ENCODE measurements at regions not wholly inside any gene's neighbourhood (a gene's known extent, or its start where the extent isn't known, plus 50 kb on each side); places are given as distances from the start of the nearest gene placed in this dataset.

DNA sequence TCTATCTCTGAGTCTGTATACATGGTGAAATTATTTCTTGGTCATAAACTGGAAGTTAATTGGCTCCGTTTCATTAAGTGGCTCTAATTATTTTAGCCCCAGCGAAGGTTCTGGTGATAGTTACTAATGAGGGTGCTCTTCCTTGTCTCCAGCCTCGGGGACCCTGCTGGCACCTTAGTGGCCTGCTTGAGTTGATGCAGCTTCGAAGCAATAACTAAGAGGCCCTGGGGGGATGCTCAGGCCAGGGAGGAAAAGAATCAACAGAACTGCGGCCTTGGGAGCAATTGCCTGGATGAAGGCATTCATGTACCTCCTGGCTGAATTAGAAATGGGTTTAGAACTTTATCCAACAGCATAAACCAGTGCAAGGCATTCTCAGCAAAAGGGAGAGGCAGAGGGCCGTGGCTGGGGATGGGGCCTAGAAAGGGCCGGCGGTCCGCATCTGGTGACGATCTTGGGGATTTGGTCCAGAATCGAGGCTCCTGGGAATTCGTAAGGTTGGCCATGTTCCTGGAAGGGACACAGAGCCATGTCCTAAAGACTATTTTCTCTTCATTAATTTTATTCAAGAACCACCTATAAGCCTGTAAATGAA, 100.0 kb upstream of the AJAP1 start:
- TF ChIP-seq, protein P1, sequence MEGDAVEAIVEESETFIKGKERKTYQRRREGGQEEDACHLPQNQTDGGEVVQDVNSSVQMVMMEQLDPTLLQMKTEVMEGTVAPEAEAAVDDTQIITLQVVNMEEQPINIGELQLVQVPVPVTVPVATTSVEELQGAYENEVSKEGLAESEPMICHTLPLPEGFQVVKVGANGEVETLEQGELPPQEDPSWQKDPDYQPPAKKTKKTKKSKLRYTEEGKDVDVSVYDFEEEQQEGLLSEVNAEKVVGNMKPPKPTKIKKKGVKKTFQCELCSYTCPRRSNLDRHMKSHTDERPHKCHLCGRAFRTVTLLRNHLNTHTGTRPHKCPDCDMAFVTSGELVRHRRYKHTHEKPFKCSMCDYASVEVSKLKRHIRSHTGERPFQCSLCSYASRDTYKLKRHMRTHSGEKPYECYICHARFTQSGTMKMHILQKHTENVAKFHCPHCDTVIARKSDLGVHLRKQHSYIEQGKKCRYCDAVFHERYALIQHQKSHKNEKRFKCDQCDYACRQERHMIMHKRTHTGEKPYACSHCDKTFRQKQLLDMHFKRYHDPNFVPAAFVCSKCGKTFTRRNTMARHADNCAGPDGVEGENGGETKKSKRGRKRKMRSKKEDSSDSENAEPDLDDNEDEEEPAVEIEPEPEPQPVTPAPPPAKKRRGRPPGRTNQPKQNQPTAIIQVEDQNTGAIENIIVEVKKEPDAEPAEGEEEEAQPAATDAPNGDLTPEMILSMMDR (IDR thresholded peaks at IDR 0.05; ENCODE audit: low read depth, low read length, poor library complexity, severe bottlenecking) = no peak
- TF ChIP-seq EZH2phosphoT487 (IDR thresholded peaks at IDR 0.05; ENCODE audit: borderline replicate concordance, low read length) = no peak
- H3K4me2 ChIP-seq (ENCODE audit: low read length) = no peak overlapping the region
- H3K9me2 ChIP-seq (replicated peaks; ENCODE audit: control insufficient read depth, low read length) = no peaks in the 10 kb centered on the region
- no peaks in the 10 kb centered on the region for H3K9me3 ChIP-seq (ENCODE audit: control insufficient read depth, insufficient read depth, low read length)
- H4K20me1 ChIP-seq (ENCODE audit: control insufficient read depth, insufficient read depth, low read depth, low read length) = no peaks in the 10 kb centered on the region
- H3F3A ChIP-seq (ENCODE audit: control insufficient read depth, insufficient read depth) = no peaks in the 10 kb centered on the region
- no peak overlapping the region for H3K4me3 ChIP-seq (ENCODE audit: low read length)
- no peaks in the 10 kb centered on the region for H3K4me1 ChIP-seq (ENCODE audit: control insufficient read depth, low read length)
- H3K36me3 ChIP-seq (ENCODE audit: control insufficient read depth, low read length) = no peaks in the 10 kb centered on the region
- no peaks in the 10 kb centered on the region for H3K79me2 ChIP-seq (ENCODE audit: control insufficient read depth, low read length)
- no peak overlapping the region for H3K27ac ChIP-seq (ENCODE audit: low read depth, low read length)
- peaks cover 2% of the 10 kb centered on the region; the same call in 1 of the 2 replicates for H3K27me3 ChIP-seq (ENCODE audit: control insufficient read depth, low read length)

DNA sequence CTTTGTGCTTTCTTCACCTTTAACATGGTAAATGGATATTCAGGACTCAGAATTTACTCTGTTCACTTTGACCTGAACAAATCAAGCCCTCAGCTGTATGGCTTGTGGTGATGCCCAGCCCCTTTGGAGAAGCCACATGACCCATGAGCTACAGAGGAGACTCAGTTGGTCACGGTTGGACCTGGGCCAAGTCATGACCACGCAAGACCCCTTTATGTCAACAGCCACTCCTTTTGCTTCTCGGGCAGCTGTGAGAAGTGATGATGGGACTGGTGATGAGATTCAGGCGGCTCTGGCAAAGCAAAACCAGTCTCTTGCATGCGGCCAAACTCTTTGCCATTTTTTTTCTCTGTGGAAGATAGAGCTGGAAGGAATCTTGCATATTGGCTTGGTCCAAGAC, 96.5 kb upstream of the AJAP1 start:
- H4K20me1 ChIP-seq (ENCODE audit: control insufficient read depth, insufficient read depth, low read depth, low read length) = no peaks in the 10 kb centered on the region
- TF ChIP-seq, protein P1 (IDR thresholded peaks at IDR 0.05; ENCODE audit: low read depth, low read length, poor library complexity, severe bottlenecking) = no peak
- TF ChIP-seq EZH2phosphoT487 (IDR thresholded peaks at IDR 0.05; ENCODE audit: borderline replicate concordance, low read length) = no peak
- H3K4me2 ChIP-seq (ENCODE audit: low read length) = no peak overlapping the region
- no peak overlapping the region for H3K4me3 ChIP-seq (ENCODE audit: low read length)
- no peaks in the 10 kb centered on the region for H3K9me3 ChIP-seq (ENCODE audit: control insufficient read depth, insufficient read depth, low read length)
- no peaks in the 10 kb centered on the region for H3F3A ChIP-seq (ENCODE audit: control insufficient read depth, insufficient read depth)
- H3K9me2 ChIP-seq (replicated peaks; ENCODE audit: control insufficient read depth, low read length) = no peaks in the 10 kb centered on the region
- H3K27me3 ChIP-seq (ENCODE audit: control insufficient read depth, low read length) = peaks cover 7% of the 10 kb centered on the region; the same call in 1 of the 2 replicates
- no peak overlapping the region for H3K27ac ChIP-seq (ENCODE audit: low read depth, low read length)
- H3K79me2 ChIP-seq (ENCODE audit: control insufficient read depth, low read length) = no peaks in the 10 kb centered on the region
- no peaks in the 10 kb centered on the region for H3K36me3 ChIP-seq (ENCODE audit: control insufficient read depth, low read length)
- no peaks in the 10 kb centered on the region for H3K4me1 ChIP-seq (ENCODE audit: control insufficient read depth, low read length)

DNA sequence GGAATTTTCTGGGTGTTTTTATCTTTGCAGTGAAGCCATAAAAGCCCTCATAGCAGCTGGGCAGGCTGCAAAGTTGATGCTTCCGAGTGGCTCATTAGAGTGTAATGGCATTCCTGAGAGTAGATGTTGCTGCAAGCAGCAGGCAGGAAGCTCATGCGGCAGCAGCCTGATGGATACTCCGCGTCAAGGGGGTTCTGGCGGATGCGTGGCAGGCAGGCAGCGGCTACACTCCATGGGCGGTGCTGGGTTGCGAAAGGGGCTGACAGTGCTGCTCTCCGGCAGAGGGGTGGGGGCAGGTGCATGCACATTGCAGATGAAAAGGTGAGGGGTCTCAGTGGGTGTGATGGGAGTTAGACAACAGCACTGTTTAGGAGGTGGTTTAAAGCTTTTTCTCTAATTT, 93.2 kb upstream of the AJAP1 start:
- H3K4me2 ChIP-seq (ENCODE audit: low read length) = no peak overlapping the region
- no peaks in the 10 kb centered on the region for H3K9me3 ChIP-seq (ENCODE audit: control insufficient read depth, insufficient read depth, low read length)
- H3K4me1 ChIP-seq (ENCODE audit: control insufficient read depth, low read length) = no peaks in the 10 kb centered on the region
- H3K79me2 ChIP-seq (ENCODE audit: control insufficient read depth, low read length) = no peaks in the 10 kb centered on the region
- no peak overlapping the region for H3K27ac ChIP-seq (ENCODE audit: low read depth, low read length)
- no peak for TF ChIP-seq EZH2phosphoT487 (IDR thresholded peaks at IDR 0.05; ENCODE audit: borderline replicate concordance, low read length)
- TF ChIP-seq, protein P1 (IDR thresholded peaks at IDR 0.05; ENCODE audit: low read depth, low read length, poor library complexity, severe bottlenecking) = no peak
- H3K9me2 ChIP-seq (replicated peaks; ENCODE audit: control insufficient read depth, low read length) = no peaks in the 10 kb centered on the region
- no peaks in the 10 kb centered on the region for H3F3A ChIP-seq (ENCODE audit: control insufficient read depth, insufficient read depth)
- no peaks in the 10 kb centered on the region for H4K20me1 ChIP-seq (ENCODE audit: control insufficient read depth, insufficient read depth, low read depth, low read length)
- no peaks in the 10 kb centered on the region for H3K36me3 ChIP-seq (ENCODE audit: control insufficient read depth, low read length)
- no peak overlapping the region for H3K4me3 ChIP-seq (ENCODE audit: low read length)
- H3K27me3 ChIP-seq (ENCODE audit: control insufficient read depth, low read length) = peaks cover 7% of the 10 kb centered on the region; the same call in 1 of the 2 replicates

All from DOHH2 (cell line).